Hepatocyte (in vitro differentiated cells): ENCODE measurements at regions not wholly inside any gene's neighbourhood (a gene's known extent, or its start where the extent isn't known, plus 50 kb on each side); places are given as distances from the start of the nearest gene placed in this dataset.

Experiments used
- CTCF ChIP-seq: fragments of 200-600 bp; sonication (generic); IDR thresholded peaks from 2 replicates; pipeline ENCODE4 v1.5.1; 2016; ENCODE audit warnings: antibody characterized with exemption, mild to moderate bottlenecking; ENCODE audit not compliant: poor library complexity
- EZH2 ChIP-seq: fragments of 200-600 bp; sonication (generic); IDR thresholded peaks from 2 replicates; pipeline ENCODE4 v1.6.1; 2016; ENCODE audit warnings: antibody characterized with exemption, mild to moderate bottlenecking, borderline replicate concordance

GRCh38 chr7:152495867-152496266, 60.1 kb upstream of the KMT2C start:
- TF ChIP-seq EZH2 (no peak), CTCF (no peak)
